ENCODE measurements at regions not wholly inside any gene's neighbourhood (a gene's known extent, or its start where the extent isn't known, plus 50 kb on each side); places are given as distances from the start of the nearest gene placed in this dataset.

DNA sequence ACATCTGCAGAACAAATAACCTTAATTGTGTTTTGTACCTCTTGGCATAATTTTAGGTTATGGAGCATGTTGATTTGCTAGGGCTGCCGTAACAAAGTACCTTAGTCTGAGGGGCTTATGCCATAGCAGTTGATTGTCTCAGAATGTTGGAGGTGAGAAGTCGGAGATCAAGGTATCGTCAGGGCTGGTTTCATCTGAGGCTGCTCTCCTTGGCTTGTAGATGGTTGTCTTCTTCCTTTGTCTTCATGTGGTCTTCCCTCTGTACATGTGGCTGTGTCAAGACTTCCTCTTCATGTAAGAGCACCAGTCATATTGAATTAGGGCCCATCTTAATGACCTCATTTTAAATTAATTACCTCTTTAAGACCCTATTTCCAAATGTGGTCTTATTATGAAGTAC lies 64.4 kb upstream of the PTHLH start:
- Histone ChIP-seq H2BK120ac (ENCODE audit: low read depth, low read length, poor library complexity, severe bottlenecking) (no peak overlapping the region), H3K27me3 (ENCODE audit: insufficient read depth, low read length) (no peaks in the 10 kb centered on the region), H3K79me1 (ENCODE audit: insufficient read depth, low read depth, low read length, poor library complexity, severe bottlenecking) (no peaks in the 10 kb centered on the region), H3K4me2 (ENCODE audit: insufficient read depth, insufficient read length, low read length) (no peak overlapping the region), H2BK15ac (ENCODE audit: low read depth, low read length) (no peak overlapping the region), H4K5ac (ENCODE audit: insufficient read length, low read depth, low read length) (no peak overlapping the region), H2BK12ac (ENCODE audit: insufficient read length, low read depth, low read length) (no peak overlapping the region), H3K79me2 (ENCODE audit: insufficient read depth, low read length) (no peaks in the 10 kb centered on the region), H3K4ac (ENCODE audit: low read depth, low read length) (no peak overlapping the region), H4K8ac (replicated peaks; ENCODE audit: insufficient read length, low read depth, low read length) (no peak overlapping the region), H2BK5ac (ENCODE audit: insufficient read length, low read length) (no peak overlapping the region), H2AFZ (ENCODE audit: low read length) (no peak overlapping the region), H3K14ac (ENCODE audit: insufficient read depth, low read length) (no peak overlapping the region), H4K20me1 (ENCODE audit: control insufficient read depth, insufficient read depth, insufficient read length) (no peaks in the 10 kb centered on the region), H3K9ac (ENCODE audit: extremely low read depth, insufficient read length, low read length) (no peak overlapping the region), H3K18ac (ENCODE audit: insufficient read length, low read depth, low read length) (no peak overlapping the region), H3K27ac (ENCODE audit: insufficient read length, low read depth, low read length) (no peak overlapping the region), H2AK5ac (ENCODE audit: insufficient read length, low read length) (no peak overlapping the region), H3K56ac (ENCODE audit: insufficient read length, low read depth, low read length) (no peak overlapping the region), H3K9me3 (ENCODE audit: control insufficient read depth, low read depth, low read length) (no peaks in the 10 kb centered on the region), H3T11ph (ENCODE audit: low read length) (no peak overlapping the region), H4K91ac (ENCODE audit: insufficient read length, low read depth, low read length) (no peak overlapping the region), H3K23ac (ENCODE audit: insufficient read length, low read depth, low read length) (no peak overlapping the region), H2BK20ac (ENCODE audit: low read depth, low read length, poor library complexity, severe bottlenecking) (no peak overlapping the region), H3K4me1 (ENCODE audit: insufficient read depth, low read length) (no peaks in the 10 kb centered on the region), H3K23me2 (ENCODE audit: insufficient read length, low read depth, low read length, poor library complexity, severe bottlenecking) (no peaks in the 10 kb centered on the region)
- no peak overlapping the region for H3K4me3 Mint-ChIP-seq
- H3K27me3 Mint-ChIP-seq (ENCODE audit: low read depth) = no peaks in the 10 kb centered on the region
- no CpG with 5 or more reads among the region's 3 CpGs for WGBS (ENCODE audit: extremely low coverage, insufficient read length, low lambda C conversion rate)
- H3K27ac Mint-ChIP-seq = no peak overlapping the region; a peak in 1 of 7 replicates
- no peaks in the 10 kb centered on the region for H3K36me3 Mint-ChIP-seq (ENCODE audit: insufficient read depth in 1 of 3, low read depth in 3 of 3)
- TF ChIP-seq, protein P1, sequence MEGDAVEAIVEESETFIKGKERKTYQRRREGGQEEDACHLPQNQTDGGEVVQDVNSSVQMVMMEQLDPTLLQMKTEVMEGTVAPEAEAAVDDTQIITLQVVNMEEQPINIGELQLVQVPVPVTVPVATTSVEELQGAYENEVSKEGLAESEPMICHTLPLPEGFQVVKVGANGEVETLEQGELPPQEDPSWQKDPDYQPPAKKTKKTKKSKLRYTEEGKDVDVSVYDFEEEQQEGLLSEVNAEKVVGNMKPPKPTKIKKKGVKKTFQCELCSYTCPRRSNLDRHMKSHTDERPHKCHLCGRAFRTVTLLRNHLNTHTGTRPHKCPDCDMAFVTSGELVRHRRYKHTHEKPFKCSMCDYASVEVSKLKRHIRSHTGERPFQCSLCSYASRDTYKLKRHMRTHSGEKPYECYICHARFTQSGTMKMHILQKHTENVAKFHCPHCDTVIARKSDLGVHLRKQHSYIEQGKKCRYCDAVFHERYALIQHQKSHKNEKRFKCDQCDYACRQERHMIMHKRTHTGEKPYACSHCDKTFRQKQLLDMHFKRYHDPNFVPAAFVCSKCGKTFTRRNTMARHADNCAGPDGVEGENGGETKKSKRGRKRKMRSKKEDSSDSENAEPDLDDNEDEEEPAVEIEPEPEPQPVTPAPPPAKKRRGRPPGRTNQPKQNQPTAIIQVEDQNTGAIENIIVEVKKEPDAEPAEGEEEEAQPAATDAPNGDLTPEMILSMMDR (conservative IDR thresholded peaks at IDR 0.05) = no peak
- H3K4me1 Mint-ChIP-seq = peaks cover 2% of the 10 kb centered on the region in 2 experiments; a peak in 1 of 4 replicates
- no peaks in the 10 kb centered on the region for H3K9me3 Mint-ChIP-seq
- no peak for DNase-seq

Measured in H9 (cell line).